ENCODE measurements at regions not wholly inside any gene's neighbourhood (a gene's known extent, or its start where the extent isn't known, plus 50 kb on each side); places are given as distances from the start of the nearest gene placed in this dataset.
"Not testable (repeated sequence)": the region's sequence is repeated elsewhere in the genome, so short reads cannot be mapped to it uniquely, and the experiment has no call there.

GRCh38 chr12:131443019-131444000 lies 267.6 kb upstream of the SFSWAP start:
- no peak for DNase-seq

GRCh38 chr12:131444220-131445164 lies 266.4 kb upstream of the SFSWAP start:
- no peak for DNase-seq

GRCh38 chr12:131445184-131445774 lies 265.6 kb upstream of the SFSWAP start:
- DNase-seq: no peak

- no peak for DNase-seq
These were observed 265.1 kb upstream of the SFSWAP start for GRCh38 chr12:131445795-131446194.

GRCh38 chr12:131447636-131448035 lies 263.3 kb upstream of the SFSWAP start:
- not testable (repeated sequence) for DNase-seq

- DNase-seq: no peak
These were observed 262.6 kb upstream of the SFSWAP start for GRCh38 chr12:131448254-131448795.

- DNase-seq: no peak
These were observed 261.9 kb upstream of the SFSWAP start for GRCh38 chr12:131449027-131449426.

GRCh38 chr12:131452444-131452860 lies 258.4 kb upstream of the SFSWAP start:
- no peak for DNase-seq

- DNase-seq: no peak
These were observed 256.3 kb upstream of the SFSWAP start for GRCh38 chr12:131454418-131455217.

GRCh38 chr12:131455218-131455506 lies 255.7 kb upstream of the SFSWAP start:
- no peak for DNase-seq

GRCh38 chr12:131455581-131456110 lies 255.2 kb upstream of the SFSWAP start:
- no peak for DNase-seq

- no peak for DNase-seq
These were observed 254.4 kb upstream of the SFSWAP start for GRCh38 chr12:131456301-131457027.

- no peak for DNase-seq
These were observed 253.9 kb upstream of the SFSWAP start for GRCh38 chr12:131457028-131457310.

- no peak for DNase-seq
These were observed 253.4 kb upstream of the SFSWAP start for GRCh38 chr12:131457331-131458047.

GRCh38 chr12:131458048-131458374 lies 252.9 kb upstream of the SFSWAP start:
- no peak for DNase-seq

GRCh38 chr12:131458931-131459772 lies 251.7 kb upstream of the SFSWAP start:
- DNase-seq: no peak

- DNase-seq: no peak
These were observed 251.0 kb upstream of the SFSWAP start for GRCh38 chr12:131459773-131460365.

- DNase-seq: no peak
These were observed 250.4 kb upstream of the SFSWAP start for GRCh38 chr12:131460520-131460919.

- no peak for DNase-seq
These were observed 249.8 kb upstream of the SFSWAP start for GRCh38 chr12:131461096-131461495.
